ENCODE measurements at regions not wholly inside any gene's neighbourhood (a gene's known extent, or its start where the extent isn't known, plus 50 kb on each side); places are given as distances from the start of the nearest gene placed in this dataset.

DNA sequence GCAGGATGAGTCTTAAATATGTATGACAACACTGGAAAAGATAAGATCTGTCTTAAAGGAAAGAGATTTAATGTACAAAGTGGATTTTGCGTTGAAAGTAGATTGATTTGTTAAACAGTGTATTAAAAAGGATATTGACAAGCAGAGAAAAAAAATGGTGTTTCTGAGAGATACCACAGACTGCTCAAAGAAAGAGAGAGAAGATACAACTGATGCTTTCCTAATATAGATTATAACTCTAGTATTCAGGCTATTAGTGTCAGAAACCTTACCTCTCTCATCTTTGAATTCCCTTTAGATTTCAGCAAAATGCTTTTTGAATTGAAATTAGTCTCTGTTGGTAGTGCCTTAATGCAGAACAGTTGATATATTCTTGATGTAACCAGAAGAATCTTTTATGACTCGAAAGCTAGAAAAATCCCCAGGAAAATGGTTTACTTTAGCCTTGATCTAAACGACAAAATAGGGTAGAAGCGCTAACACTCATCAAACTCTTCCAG, 550.7 kb downstream of the INHBA start:
- H3K9me3 ChIP-seq (ENCODE audit: control insufficient read depth, insufficient read depth, low read length), result no peaks in the 10 kb centered on the region
- 100% methylated on average over 1 of the region's 4 CpGs for WGBS (ENCODE audit: insufficient coverage, insufficient read length)
- no peaks in the 10 kb centered on the region for H3K27me3 ChIP-seq (ENCODE audit: control insufficient read depth, insufficient read depth, low read length)
- no peak for DNase-seq (ENCODE audit: low read depth, low spot score)
- no peaks in the 10 kb centered on the region for H3K4me1 ChIP-seq (ENCODE audit: control insufficient read depth, insufficient read depth, low read length)
- H3K27ac ChIP-seq (ENCODE audit: low read length), result no peak overlapping the region
- no peaks in the 10 kb centered on the region for H3K36me3 ChIP-seq (ENCODE audit: control insufficient read depth, insufficient read depth, low read length)
- H3K4me3 ChIP-seq (ENCODE audit: low read length), result no peak overlapping the region

DNA sequence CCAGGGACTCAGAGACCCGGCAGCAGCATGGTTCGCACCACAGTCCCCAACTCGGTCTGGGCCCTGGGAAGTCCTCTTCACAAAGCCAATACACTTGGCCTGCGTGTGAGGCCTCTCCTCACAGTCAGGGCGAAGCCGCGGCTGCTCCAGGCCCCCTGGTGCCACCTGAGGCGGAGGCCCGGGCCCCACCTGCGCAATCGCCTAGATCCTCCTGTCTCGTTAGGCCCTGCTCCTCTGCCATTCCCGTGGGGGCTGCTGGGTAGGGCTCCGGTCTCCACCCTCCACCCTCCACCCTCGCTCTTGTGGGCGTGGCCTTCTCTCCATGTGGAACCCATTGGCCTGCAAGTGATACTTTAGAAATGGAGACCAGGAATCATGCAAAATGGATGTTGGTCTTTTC, 553.3 kb downstream of the INHBA start:
- Histone ChIP-seq H3K9me3 (ENCODE audit: control insufficient read depth, insufficient read depth, low read length) (no peaks in the 10 kb centered on the region), H3K4me1 (ENCODE audit: control insufficient read depth, insufficient read depth, low read length) (no peaks in the 10 kb centered on the region), H3K36me3 (ENCODE audit: control insufficient read depth, insufficient read depth, low read length) (no peaks in the 10 kb centered on the region), H3K4me3 (ENCODE audit: low read length) (no peak overlapping the region), H3K27me3 (ENCODE audit: control insufficient read depth, insufficient read depth, low read length) (no peaks in the 10 kb centered on the region), H3K27ac (ENCODE audit: low read length) (no peak overlapping the region)
- no peak for DNase-seq (ENCODE audit: low read depth, low spot score)
- WGBS (ENCODE audit: insufficient coverage, insufficient read length), result no CpG with 5 or more reads among the region's 16 CpGs

DNA sequence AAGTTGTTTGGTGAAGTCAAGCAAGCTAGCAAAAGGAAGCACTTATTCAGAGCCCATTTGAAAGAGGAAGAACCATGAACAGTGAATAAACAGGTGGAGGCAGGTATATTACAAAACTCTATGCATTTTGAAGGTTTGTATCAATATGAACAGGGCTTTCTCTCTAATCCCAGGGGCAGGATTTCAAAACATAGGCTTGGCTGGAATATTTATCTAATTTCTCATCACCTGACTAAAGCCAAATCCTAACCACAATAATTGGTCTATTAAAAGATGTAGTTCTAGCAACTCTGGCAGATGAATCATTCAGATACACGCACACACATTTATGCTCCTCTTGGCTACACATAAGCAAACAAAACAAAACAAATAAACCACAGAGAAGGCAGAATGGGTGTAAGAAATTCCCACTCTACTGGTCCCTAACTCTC, 554.4 kb downstream of the INHBA start:
- no peak for DNase-seq (ENCODE audit: low read depth, low spot score)
- WGBS (ENCODE audit: insufficient coverage, insufficient read length), result no CpG with 5 or more reads among the region's 1 CpG
- H3K36me3 ChIP-seq (ENCODE audit: control insufficient read depth, insufficient read depth, low read length), result no peaks in the 10 kb centered on the region

GRCh38 chr7:41147606-41148485, 555.0 kb downstream of the INHBA start:
- no CpG with 5 or more reads among the region's 3 CpGs for WGBS (ENCODE audit: insufficient coverage, insufficient read length)
- no peak for DNase-seq (ENCODE audit: low read depth, low spot score)
- 0 out of 2 replicates have a peak, but pooled peaks cover 1% of the 10 kb centered on the region for H3K4me1 ChIP-seq (ENCODE audit: control insufficient read depth, insufficient read depth, low read length)
- no peak overlapping the region for H3K27ac ChIP-seq (ENCODE audit: low read length)
- H3K9me3 ChIP-seq (ENCODE audit: control insufficient read depth, insufficient read depth, low read length), result no peaks in the 10 kb centered on the region
- no peaks in the 10 kb centered on the region for H3K36me3 ChIP-seq (ENCODE audit: control insufficient read depth, insufficient read depth, low read length)
- H3K4me3 ChIP-seq (ENCODE audit: low read length), result no peak overlapping the region
- no peaks in the 10 kb centered on the region for H3K27me3 ChIP-seq (ENCODE audit: control insufficient read depth, insufficient read depth, low read length)

More for the DNA sequence above, 554.4 kb downstream of the INHBA start:
- Histone ChIP-seq H3K9me3 (ENCODE audit: control insufficient read depth, insufficient read depth, low read length) (no peaks in the 10 kb centered on the region), H3K4me1 (ENCODE audit: control insufficient read depth, insufficient read depth, low read length) (0 out of 2 replicates have a peak, but pooled peaks cover 1% of the 10 kb centered on the region), H3K27me3 (ENCODE audit: control insufficient read depth, insufficient read depth, low read length) (no peaks in the 10 kb centered on the region), H3K4me3 (ENCODE audit: low read length) (no peak overlapping the region), H3K27ac (ENCODE audit: low read length) (no peak overlapping the region)

- H3K4me1 ChIP-seq (ENCODE audit: control insufficient read depth, insufficient read depth, low read length), result 0 out of 2 replicates have a peak, but pooled peaks cover 1% of the 10 kb centered on the region
- H3K27ac ChIP-seq (ENCODE audit: low read length), result no peak overlapping the region
- DNase-seq (ENCODE audit: low read depth, low spot score), result no peak
- no peaks in the 10 kb centered on the region for H3K36me3 ChIP-seq (ENCODE audit: control insufficient read depth, insufficient read depth, low read length)
- no peaks in the 10 kb centered on the region for H3K9me3 ChIP-seq (ENCODE audit: control insufficient read depth, insufficient read depth, low read length)
- WGBS (ENCODE audit: insufficient coverage, insufficient read length), result no CpG with 5 or more reads among the region's 3 CpGs
- no peaks in the 10 kb centered on the region for H3K27me3 ChIP-seq (ENCODE audit: control insufficient read depth, insufficient read depth, low read length)
- H3K4me3 ChIP-seq (ENCODE audit: low read length), result no peak overlapping the region
These were observed 556.5 kb downstream of the INHBA start for GRCh38 chr7:41146429-41146828.

- no peaks in the 10 kb centered on the region for H3K9me3 ChIP-seq (ENCODE audit: control insufficient read depth, insufficient read depth, low read length)
- no CpG with 5 or more reads among the region's 3 CpGs for WGBS (ENCODE audit: insufficient coverage, insufficient read length)
- H3K36me3 ChIP-seq (ENCODE audit: control insufficient read depth, insufficient read depth, low read length), result no peaks in the 10 kb centered on the region
- H3K4me1 ChIP-seq (ENCODE audit: control insufficient read depth, insufficient read depth, low read length), result 0 out of 2 replicates have a peak, but pooled peaks cover 1% of the 10 kb centered on the region
- H3K27me3 ChIP-seq (ENCODE audit: control insufficient read depth, insufficient read depth, low read length), result no peaks in the 10 kb centered on the region
- no peak overlapping the region for H3K4me3 ChIP-seq (ENCODE audit: low read length)
- H3K27ac ChIP-seq (ENCODE audit: low read length), result no peak overlapping the region
- DNase-seq (ENCODE audit: low read depth, low spot score), result no peak
These were observed 557.2 kb downstream of the INHBA start for GRCh38 chr7:41145656-41146055.

GRCh38 chr7:41142904-41143473, 559.9 kb downstream of the INHBA start:
- Histone ChIP-seq H3K27ac (ENCODE audit: low read length) (no peak overlapping the region), H3K9me3 (ENCODE audit: control insufficient read depth, insufficient read depth, low read length) (no peaks in the 10 kb centered on the region), H3K4me3 (ENCODE audit: low read length) (no peak overlapping the region), H3K27me3 (ENCODE audit: control insufficient read depth, insufficient read depth, low read length) (no peaks in the 10 kb centered on the region), H3K4me1 (ENCODE audit: control insufficient read depth, insufficient read depth, low read length) (0 out of 2 replicates have a peak, but pooled peaks cover 1% of the 10 kb centered on the region), H3K36me3 (ENCODE audit: control insufficient read depth, insufficient read depth, low read length) (no peaks in the 10 kb centered on the region)
- DNase-seq (ENCODE audit: low read depth, low spot score), result no peak

DNA sequence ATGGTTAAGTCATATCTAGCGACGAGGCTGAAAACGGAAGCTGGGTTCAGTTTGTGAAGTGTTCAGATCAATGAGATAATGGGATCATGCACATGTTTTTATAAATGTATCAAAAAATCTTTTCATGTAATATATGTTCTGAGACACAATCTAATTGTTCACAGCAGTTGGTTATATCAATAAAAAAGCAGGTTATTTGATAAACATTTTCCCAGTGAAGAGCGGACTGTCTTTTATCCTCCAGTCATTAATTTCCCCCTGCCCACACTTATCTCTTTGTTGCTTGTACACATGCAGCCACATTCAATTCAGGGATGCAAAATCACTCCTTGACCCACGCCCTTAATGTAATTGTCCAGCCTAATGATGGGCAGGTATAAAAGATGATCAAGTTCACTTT, 563.1 kb downstream of the INHBA start:
- Histone ChIP-seq H3K27me3 (ENCODE audit: control insufficient read depth, insufficient read depth, low read length) (no peaks in the 10 kb centered on the region), H3K36me3 (ENCODE audit: control insufficient read depth, insufficient read depth, low read length) (no peaks in the 10 kb centered on the region), H3K9me3 (ENCODE audit: control insufficient read depth, insufficient read depth, low read length) (no peaks in the 10 kb centered on the region), H3K4me3 (ENCODE audit: low read length) (no peak overlapping the region), H3K27ac (ENCODE audit: low read length) (no peak overlapping the region), H3K4me1 (ENCODE audit: control insufficient read depth, insufficient read depth, low read length) (0 out of 2 replicates have a peak, but pooled peaks cover 1% of the 10 kb centered on the region)
- DNase-seq (ENCODE audit: low read depth, low spot score), result no peak
- no CpG with 5 or more reads among the region's 5 CpGs for WGBS (ENCODE audit: insufficient coverage, insufficient read length)

DNA sequence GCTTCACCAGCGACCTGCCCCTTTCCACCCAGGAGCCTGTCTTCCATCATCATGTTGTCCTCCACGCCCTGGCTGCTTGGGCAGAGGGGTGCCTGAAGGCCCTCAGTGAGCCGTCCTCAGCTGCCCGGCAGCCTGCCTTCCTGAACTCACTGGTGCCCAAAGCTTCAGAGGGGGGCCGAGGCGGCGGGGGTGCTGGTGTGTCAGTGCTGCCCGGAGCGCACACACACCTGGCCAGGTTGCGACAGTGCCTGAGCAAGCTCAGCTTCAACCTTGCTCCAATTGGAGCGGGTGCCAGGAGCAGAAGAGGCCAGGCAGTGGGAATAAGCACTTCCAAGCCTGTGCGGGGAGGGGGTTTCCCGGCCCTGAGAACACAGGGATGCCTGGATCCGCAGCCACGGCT, 566.3 kb downstream of the INHBA start:
- no peaks in the 10 kb centered on the region for H3K36me3 ChIP-seq (ENCODE audit: control insufficient read depth, insufficient read depth, low read length)
- no CpG with 5 or more reads among the region's 15 CpGs for WGBS (ENCODE audit: insufficient coverage, insufficient read length)
- H3K27ac ChIP-seq (ENCODE audit: low read length), result no peak overlapping the region
- no peak overlapping the region for H3K4me3 ChIP-seq (ENCODE audit: low read length)
- 0 out of 2 replicates have a peak, but pooled peaks cover 2% of the 10 kb centered on the region for H3K4me1 ChIP-seq (ENCODE audit: control insufficient read depth, insufficient read depth, low read length)
- no peaks in the 10 kb centered on the region for H3K27me3 ChIP-seq (ENCODE audit: control insufficient read depth, insufficient read depth, low read length)
- no peaks in the 10 kb centered on the region for H3K9me3 ChIP-seq (ENCODE audit: control insufficient read depth, insufficient read depth, low read length)
- DNase-seq (ENCODE audit: low read depth, low spot score), result no peak

DNA sequence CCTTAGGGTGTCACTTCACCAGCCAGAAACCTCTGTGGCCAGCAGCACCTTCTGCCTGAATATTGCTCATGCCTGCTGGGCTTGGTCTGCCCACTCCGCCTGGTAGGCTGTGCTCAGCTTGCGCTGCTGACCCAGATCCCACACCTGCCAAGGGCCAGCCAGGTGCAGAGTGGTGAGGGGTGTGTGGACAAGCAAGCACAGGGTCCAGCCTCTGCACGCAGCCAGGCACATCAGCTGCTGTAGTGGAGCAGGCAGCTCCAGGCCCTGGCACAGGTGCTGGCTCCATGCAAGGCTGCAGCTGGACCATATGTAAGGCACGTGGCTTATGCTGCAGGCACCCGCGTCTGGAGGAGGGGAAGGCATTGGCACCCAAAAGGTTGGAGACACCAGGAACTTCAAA, 567.4 kb downstream of the INHBA start:
- H3K9me3 ChIP-seq (ENCODE audit: control insufficient read depth, insufficient read depth, low read length), result no peaks in the 10 kb centered on the region
- no peaks in the 10 kb centered on the region for H3K36me3 ChIP-seq (ENCODE audit: control insufficient read depth, insufficient read depth, low read length)
- peaks cover 6% of the 10 kb centered on the region; the same call in 1 of the 2 replicates for H3K4me1 ChIP-seq (ENCODE audit: control insufficient read depth, insufficient read depth, low read length)
- H3K27me3 ChIP-seq (ENCODE audit: control insufficient read depth, insufficient read depth, low read length), result no peaks in the 10 kb centered on the region
- H3K4me3 ChIP-seq (ENCODE audit: low read length), result no peak overlapping the region
- DNase-seq (ENCODE audit: low read depth, low spot score), result no peak
- no CpG with 5 or more reads among the region's 6 CpGs for WGBS (ENCODE audit: insufficient coverage, insufficient read length)
- no peak overlapping the region for H3K27ac ChIP-seq (ENCODE audit: low read length)

Data from iPS DF 6.9 (cell line).